Panc1 (cell line): ENCODE measurements at regions not wholly inside any gene's neighbourhood (a gene's known extent, or its start where the extent isn't known, plus 50 kb on each side); places are given as distances from the start of the nearest gene placed in this dataset.

Source experiments
- CTCF ChIP-seq: fragments of 450-650 bp; IDR thresholded peaks from 2 replicates; pipeline ENCODE4 v1.5.1; 2017; ENCODE audit warnings: mild to moderate bottlenecking
- POLR2AphosphoS5 ChIP-seq: IDR thresholded peaks from 2 replicates; pipeline ENCODE4 v1.6.1; 2012; ENCODE audit warnings: mild to moderate bottlenecking, low read depth, low read length, moderate library complexity
- REST ChIP-seq, 2 experiments: IDR thresholded peaks; 2 replicates each; pipeline ENCODE4 v1.6.1; 2011 to 2012; ENCODE audit warnings: low read depth in 2 of 2, control low read depth in 1 of 2, low read length in 1 of 2, mild to moderate bottlenecking in 1 of 2, moderate library complexity in 1 of 2; ENCODE audit not compliant: insufficient read depth in 1 of 2
- TCF7L2 ChIP-seq: IDR thresholded peaks from 2 replicates; pipeline ENCODE4 v1.6.1; 2011; ENCODE audit warnings: mild to moderate bottlenecking, low read depth, low read length, inconsistent platforms

GRCh38 chr1:194809215-194809614 lies 1622.8 kb upstream of the B3GALT2 start:
- TF ChIP-seq CTCF (no peak), POLR2AphosphoS5 (no peak), TCF7L2 (no peak), REST (IDR thresholded peaks at IDR 0.05; ENCODE audit: insufficient read depth in 1 of 2, low read depth in 2 of 2, low read length in 1 of 2) (no peak)
